ENCODE measurements at regions not wholly inside any gene's neighbourhood (a gene's known extent, or its start where the extent isn't known, plus 50 kb on each side); places are given as distances from the start of the nearest gene placed in this dataset.

DNA sequence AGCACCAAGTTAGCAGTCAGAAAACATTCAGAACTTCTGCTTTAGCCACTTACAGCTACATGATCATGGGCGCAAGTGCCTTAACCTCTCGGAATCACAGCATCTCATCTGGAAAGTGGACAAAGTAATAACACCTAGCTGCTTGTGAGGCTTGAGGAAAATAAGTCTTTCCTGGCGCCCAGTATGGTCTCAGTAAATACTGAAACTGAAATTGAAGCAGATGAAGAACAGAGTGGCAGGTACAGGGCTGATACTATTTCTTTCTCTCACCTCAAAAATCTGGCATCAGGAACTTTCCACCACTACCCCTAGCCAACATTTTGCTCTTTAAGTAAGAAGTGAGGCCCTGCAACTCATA is 129.7 kb upstream of the FUT8 start:
- no peak for TF ChIP-seq SIN3A (IDR thresholded peaks at IDR 0.05; ENCODE audit: borderline replicate concordance, insufficient read depth, low read length)
- TF ChIP-seq, protein P1, sequence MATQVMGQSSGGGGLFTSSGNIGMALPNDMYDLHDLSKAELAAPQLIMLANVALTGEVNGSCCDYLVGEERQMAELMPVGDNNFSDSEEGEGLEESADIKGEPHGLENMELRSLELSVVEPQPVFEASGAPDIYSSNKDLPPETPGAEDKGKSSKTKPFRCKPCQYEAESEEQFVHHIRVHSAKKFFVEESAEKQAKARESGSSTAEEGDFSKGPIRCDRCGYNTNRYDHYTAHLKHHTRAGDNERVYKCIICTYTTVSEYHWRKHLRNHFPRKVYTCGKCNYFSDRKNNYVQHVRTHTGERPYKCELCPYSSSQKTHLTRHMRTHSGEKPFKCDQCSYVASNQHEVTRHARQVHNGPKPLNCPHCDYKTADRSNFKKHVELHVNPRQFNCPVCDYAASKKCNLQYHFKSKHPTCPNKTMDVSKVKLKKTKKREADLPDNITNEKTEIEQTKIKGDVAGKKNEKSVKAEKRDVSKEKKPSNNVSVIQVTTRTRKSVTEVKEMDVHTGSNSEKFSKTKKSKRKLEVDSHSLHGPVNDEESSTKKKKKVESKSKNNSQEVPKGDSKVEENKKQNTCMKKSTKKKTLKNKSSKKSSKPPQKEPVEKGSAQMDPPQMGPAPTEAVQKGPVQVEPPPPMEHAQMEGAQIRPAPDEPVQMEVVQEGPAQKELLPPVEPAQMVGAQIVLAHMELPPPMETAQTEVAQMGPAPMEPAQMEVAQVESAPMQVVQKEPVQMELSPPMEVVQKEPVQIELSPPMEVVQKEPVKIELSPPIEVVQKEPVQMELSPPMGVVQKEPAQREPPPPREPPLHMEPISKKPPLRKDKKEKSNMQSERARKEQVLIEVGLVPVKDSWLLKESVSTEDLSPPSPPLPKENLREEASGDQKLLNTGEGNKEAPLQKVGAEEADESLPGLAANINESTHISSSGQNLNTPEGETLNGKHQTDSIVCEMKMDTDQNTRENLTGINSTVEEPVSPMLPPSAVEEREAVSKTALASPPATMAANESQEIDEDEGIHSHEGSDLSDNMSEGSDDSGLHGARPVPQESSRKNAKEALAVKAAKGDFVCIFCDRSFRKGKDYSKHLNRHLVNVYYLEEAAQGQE (IDR thresholded peaks at IDR 0.05; ENCODE audit: insufficient read depth in 1 of 2, low read depth in 2 of 2, low read length in 2 of 2): no peak
- TF ChIP-seq POLR2AphosphoS5 (IDR thresholded peaks at IDR 0.05; ENCODE audit: low read depth, low read length): no peak
- TF ChIP-seq FOXP2 (optimal IDR thresholded peaks at IDR 0.05; ENCODE audit: borderline replicate concordance, extremely low read depth, extremely low read length, insufficient read depth): no peak
